GM18502 (cell line): ENCODE measurements at regions not wholly inside any gene's neighbourhood (a gene's known extent, or its start where the extent isn't known, plus 50 kb on each side); places are given as distances from the start of the nearest gene placed in this dataset.
"Not testable (repeated sequence)": the region's sequence is repeated elsewhere in the genome, so short reads cannot be mapped to it uniquely, and the experiment has no call there.

Experiments
- ATAC-seq: cut with Tn5 transposase; IDR thresholded peaks from one replicate; pipeline ENCODE4 v1.9.1; 2021; ENCODE audit warnings: mild to moderate bottlenecking; ENCODE audit not compliant: unreplicated experiment, poor library complexity

DNA sequence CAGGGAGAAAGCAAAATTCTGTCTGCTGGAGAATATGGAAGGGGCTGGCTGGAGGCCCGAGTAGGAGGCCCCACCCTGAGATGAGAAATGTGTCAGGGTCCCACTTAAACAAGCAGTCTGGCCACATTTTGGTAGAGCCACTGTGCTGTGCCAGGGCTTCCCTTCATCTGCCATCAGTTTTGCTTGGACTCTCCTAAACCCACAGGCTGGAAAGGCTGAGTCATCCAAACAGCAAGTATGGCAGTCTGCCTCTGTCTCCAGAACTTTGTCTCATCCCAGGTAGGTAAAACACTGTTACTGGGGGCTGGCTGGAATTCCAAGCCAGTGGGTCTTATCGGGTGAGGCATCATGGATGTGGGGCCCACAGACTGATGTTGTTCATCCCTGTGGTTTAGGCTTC lies 1390.6 kb downstream of the UQCRFS1 start:
- no peak for ATAC-seq

DNA sequence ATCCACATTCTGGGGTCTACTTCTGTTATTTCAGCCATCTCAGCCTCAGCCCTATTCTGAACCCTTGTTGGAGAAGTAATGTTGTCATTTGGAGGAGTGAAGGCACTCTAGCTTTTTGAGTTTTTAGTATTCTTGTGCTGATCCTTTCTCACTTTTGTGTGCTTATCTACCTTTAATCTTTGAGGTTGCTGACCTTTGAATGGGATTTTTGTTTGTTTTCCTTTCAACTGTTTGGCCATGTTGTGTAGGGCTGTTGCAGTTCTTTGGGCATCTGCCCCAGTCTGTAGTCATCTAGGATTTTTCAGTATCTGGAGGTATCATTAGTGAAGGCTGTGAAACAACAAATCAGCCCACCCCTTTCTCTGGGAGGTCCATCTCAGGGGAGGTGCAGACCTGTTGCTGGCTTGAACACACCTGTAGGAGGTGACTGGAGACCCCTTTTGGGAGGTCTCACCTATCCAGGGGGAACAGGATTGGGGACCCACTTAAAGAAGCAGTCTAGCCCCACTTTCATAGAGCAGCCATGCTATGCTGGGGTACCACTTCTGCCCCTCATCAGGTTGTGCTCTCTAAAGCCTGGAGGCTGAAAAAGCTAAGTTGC lies 1391.4 kb downstream of the UQCRFS1 start:
- ATAC-seq, result no peak

DNA sequence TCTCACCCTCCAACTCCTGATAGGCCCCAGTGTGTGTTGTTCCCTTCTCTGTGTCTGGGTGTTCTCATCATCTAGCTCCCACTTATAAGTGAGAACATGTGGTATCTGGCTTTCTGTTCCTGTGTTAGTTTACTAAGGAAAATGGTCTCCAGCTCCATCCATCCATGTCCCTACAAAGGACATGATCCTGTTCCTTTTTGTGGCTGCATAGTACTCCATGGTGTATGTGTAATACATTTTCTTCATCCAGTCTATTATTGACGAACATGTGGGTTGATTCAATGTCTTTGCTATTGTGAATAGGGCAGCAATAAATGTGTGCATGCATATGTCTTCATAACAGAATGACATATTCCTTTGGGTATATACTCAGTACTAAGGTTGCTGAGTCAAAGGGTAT lies 1397.0 kb downstream of the UQCRFS1 start:
- no peak for ATAC-seq

DNA sequence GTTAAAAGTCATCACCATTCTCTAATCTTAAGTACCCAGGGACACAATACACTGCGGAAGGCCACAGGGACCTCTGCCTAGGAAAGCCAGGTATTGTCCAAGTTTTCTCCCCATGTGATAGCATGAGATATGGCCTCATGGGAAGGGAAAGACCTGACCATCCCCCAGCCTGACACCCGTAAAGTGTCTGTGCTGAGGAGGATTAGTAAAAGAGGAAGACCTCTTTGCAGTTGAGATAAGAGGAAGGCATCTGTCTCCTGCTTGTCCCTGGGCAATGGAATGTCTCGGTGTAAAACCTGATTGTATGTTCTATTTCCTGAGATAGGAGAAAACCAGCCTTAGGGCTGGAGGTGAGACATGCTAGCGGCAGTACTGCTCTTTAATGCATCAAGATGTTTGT lies 1398.1 kb downstream of the UQCRFS1 start:
- not testable (repeated sequence) for ATAC-seq

DNA sequence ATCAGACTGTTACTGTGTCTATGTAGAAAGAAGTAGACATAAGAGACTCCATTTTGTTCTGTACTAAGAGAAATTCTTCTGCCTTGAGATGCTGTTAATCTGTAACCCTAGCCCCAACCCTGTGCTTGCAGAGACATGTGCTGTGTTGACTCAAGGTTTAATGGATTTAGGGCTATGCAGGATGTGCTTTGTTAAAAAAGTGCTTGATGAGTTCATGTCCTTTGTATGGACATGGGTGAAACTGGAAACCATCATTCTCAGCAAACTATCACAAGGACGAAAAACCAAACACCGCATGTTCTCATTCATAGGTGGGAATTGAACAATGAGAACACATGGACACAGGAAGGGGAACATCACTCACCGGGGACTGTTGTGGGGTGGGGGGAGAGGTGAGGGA lies 1398.7 kb downstream of the UQCRFS1 start:
- not testable (repeated sequence) for ATAC-seq

DNA sequence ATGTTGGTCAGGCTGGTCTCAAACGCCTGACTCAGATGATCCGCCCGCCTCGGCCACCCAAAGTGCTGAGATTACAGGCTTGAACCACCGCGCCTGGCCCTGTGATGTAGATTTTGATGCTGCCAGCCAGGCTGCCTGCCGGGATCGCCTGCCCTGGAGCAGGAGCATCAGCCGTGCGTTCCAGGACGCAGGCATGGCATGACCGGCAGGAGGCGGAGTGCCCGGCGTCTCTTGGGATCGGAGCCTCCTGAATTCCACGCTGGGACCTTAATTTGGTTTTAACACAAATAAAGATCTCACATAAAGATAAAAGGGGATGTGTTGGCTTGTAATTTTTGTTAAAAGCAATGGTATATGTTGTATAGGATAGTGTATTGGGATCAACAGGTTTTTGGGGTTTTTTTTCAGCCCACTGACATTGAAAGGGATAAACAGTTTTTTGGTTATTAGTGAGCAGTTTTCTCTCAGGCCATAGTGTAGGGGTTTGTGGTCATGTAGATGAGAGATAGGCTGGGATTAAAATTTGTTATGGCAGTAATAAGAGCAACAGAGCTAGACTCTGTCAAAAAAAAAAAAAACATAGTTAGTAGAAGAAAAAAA lies 1406.4 kb downstream of the UQCRFS1 start:
- no peak for ATAC-seq

DNA sequence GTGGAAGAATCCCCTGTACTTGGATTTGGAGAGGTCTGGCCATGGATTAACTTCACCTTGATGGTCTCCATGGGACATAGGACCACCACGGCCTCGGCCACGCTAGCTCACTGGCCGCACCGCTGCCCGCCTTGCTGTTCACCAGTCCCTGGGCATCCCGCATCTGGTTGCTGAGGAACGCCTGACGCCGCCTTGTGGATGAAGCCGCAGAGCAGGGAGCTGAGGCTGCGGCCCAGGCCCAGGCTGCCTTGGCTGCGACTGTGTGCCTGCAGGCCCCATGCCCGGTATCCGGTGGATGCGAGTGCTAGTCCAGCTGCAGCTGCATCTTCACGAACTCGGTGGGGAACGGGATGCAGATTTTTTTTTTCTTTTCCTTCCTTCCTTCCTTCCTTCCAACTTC lies 1407.1 kb downstream of the UQCRFS1 start:
- no peak for ATAC-seq

DNA sequence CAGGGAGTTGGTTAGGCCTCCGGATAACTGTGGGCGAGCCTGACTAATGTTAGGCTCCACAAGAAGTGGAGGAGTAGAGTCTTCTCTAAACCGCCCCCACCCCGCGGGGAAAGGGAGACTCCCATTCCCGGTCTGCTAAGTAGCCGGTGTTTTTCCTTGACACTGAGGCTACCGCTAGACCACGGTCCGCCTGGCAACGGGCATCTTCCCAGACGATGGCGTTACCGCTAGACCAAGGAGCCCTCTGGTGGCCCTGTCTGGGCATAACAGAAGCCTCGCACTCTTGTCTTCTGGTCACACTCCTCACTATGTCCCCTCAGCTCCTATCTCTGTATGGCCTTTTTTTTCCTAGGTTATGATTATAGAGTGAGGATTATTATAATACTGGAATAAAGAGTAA lies 1410.7 kb downstream of the UQCRFS1 start:
- not testable (repeated sequence) for ATAC-seq

DNA sequence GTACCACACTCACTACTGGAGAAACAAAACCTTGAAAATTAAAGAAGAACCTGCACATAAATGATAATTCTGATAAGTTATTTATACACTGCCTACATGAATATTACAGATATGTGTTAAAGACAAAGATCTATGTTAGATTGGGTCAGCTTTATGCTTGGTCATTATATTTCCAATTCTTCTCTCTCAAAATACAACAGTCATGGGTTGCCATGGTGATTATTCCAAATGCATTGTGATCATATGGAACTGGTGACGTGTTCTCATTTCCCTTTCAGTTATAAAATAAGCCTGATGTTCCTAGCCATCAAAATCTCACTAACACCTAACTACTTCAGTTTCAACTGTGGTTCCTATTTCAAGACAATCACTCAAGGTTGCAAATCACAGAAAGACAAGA lies 1416.4 kb downstream of the UQCRFS1 start:
- no peak for ATAC-seq

DNA sequence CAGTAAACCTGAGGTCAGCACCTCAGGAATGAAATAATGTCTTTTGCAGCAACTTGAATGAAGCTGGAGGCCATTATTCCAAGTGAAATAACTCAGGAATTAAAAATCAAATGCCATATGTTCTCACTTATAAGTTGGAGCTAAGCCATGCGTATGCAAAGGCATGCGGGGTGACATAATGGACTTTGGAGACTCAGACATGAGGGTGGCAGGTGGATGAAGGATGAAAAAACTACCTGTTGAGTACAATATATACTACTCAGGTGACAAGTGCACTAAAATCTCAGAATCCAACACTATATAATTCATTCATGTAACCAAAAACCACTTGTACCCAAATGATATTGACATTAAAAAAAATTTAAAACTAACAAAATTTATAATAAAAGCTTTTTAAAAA lies 1416.9 kb downstream of the UQCRFS1 start:
- no peak for ATAC-seq

DNA sequence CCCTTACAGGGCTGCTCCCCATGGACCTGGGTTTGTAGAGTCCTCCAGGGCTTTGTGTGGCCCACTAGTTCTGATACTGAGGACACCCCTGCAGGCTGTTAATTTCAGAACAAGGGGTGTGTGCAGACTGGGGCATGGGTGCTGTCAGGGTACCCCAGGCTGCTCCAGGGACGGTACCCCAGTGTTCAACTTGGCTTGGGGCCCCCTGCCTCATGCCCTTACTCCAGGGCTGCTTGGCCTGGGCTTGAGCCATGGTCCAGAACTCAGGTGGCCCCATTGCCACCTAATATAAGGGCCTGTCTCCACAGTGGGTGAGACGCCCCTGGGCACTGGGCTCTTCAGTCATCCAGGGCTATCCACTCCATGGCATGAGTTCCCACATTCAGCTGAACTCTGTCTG lies 1417.6 kb downstream of the UQCRFS1 start:
- no peak for ATAC-seq

DNA sequence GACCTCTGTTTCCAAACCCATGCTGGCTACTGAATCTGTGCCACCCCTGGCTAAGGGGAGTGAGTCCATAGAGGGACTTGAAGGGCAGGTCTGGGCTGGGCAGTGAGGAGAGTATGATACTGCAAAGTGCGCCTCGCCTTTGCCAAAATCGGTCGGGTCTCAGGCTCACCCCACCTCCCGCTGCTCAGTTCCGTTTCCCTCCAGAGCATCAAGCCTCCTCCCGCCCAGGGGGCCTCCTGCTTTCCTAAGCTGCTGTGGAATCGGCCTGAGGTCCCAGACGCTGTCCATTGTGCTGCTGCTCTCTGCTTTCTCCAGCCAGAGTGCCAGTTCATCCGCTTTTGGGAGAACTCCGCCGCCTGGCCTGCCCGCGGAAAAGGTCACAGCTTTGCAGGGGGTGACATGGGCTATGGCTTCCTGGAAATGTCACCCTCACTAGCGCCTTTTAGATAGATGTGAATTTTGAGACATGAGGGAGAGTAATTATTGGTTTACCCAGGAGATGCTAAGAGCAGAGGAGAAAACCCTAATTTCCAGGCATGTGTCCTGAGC lies 1418.4 kb downstream of the UQCRFS1 start:
- ATAC-seq, result no peak

DNA sequence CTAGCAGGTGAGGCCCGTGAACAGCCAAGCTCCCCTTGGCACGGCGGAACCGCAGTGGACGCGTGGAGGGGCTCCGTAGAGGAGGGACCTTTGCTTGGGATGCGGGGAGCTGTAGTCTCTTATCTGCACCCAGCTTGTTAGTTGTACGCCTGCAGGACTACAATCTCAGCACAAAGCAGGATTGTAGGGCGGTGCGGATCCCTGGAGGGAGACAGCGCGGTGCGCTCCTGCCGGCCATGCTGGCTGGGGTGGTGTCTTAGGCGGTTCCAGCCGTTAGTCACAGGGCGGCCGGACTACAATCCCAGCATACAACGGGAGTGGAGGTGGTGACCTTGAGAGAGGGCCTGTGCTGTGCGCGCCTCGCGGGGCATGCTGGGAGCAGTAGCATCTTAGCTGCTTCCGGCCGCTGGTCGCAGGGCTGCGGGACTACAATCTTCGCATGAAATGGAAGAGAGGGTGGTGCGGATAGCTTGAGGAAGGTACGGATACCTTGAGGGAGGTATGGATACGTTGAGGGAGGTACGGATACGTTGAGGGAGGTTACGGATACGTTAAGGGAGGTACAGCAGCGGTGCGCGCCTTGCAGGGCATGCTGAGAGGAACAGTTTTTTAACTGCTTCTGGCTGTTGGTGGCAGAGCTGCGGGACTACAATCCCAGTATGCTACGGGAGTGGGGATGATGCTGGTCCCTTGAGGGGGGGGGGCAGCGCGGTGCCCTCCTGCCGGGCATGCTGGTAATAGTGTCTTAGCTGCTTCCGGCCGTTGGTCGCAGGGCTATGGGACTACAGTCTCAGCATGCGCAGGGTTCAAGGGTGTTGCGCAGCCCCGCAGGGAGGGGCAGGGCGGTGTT lies 1419.1 kb downstream of the UQCRFS1 start:
- peak; percentile 90 for ATAC-seq

DNA sequence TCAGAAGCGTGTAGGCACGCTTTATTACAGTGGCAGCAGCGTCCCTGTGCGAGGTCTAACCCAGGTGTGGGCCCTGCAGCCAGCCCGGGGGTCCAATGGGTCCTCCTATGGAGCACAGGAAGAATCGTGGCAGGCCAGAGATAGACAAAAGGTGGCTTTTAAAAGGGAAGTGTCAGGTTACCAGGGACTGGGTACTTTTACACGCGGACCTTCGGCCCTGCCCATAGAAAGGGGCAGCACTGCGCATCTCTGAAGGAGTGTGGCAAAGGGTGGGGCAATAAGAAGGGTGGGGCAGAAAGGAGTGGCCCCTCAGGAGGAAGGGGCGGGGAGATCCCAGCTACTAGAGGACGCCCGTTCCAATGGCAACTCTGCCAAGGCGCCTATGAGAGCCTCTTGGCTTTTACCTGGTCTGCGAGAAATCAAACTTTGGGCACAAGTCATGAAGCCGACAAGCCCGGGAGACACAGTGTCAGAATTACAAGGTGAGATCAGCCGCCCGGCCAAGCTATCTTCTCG lies 1419.8 kb downstream of the UQCRFS1 start:
- peak; percentile 80 for ATAC-seq

DNA sequence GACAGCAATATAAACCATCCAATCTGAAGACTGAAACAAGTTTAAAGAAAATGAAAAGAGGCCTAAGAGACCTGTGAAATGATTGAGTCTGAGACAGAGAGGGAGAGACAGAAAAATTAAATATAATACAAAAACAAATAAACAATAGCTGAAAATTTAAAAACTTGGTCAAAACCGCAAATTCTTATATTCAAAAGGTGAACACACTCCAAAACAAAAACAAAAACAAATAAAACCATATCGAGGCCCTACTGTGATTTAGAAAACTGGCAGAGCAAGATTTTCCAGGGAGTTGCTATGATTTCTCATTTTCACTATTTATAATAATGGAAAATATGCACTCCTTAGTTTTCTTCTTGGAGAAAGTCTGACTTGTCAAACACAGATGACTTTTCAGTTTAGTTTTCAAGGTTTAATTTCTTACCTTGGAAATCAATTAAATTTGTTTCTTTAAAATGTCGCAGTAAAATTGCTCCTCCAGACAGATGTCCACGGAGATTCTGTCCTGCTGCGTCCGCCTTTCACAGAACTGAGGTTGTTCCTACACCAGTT lies 1420.3 kb downstream of the UQCRFS1 start:
- ATAC-seq, result no peak

DNA sequence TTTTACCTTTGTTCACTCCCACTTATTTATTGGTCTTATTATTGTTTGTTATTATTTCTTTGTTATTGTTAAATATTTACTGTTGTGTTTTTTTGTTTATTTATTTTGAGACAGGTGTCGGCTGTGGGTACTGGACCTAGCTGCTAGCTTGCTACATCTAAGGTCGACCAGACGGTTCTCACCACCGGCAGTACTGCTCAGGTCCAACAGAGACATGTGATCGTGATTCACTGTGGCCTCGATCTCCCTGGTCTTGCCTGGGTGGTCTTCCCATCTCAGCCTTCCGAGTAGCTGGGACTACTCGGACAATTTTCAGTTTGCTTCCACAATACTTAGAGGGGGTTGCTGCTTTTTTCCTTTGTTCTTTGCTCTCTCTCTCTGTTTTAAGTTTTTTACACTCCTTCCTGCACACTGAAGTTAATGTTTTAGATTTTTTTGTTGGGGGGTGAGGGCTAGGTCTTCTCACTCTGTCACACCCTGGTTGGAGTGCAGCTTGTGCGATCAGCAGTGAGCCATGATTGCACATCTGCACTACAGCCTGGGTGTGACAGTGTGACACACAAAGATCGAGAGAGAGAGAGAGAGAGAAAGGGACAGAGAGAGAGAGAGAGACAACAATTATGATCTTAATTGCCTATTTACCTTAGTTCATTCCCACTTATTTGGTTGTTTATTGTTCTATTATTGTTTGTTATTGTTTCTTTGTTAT lies 1432.4 kb downstream of the UQCRFS1 start:
- ATAC-seq, result no peak

DNA sequence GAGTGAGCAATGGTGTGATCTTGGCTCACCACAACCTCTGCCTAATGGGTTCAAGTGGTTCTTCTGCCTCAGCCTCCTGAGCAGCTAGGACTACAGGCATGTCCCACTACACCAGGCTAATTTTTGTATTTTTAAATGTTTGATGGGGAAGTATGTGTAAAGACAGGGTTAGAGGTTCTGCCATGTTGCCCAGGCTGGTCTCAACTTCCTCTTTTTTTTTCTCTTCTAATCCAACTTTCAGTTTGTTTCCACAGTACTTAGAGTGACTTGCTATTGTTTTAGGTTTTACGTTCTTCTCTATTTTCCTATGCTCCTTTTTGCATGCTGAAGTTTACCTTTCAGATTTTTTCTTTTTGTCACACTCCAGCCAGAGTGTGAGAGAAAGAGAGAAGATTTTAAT lies 1433.0 kb downstream of the UQCRFS1 start:
- ATAC-seq, result no peak

DNA sequence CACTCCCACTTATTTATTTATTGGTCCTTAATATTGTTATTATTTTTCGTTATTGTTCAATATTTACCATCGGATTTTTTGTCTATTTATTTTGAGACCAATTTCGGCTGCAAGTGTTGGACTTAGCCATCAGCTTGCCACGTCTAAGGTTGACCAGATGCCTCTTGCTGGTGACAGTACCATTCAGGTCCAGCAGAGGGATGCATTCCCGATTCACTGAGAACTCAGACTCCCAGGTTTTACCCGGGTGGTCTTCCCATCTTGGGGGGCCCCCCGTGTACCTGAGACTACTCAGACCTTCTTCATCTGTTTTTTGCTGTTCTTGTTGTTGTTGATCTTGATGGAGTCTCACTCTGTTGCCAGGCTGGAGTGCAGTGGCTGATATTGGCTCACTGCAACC lies 1435.2 kb downstream of the UQCRFS1 start:
- no peak for ATAC-seq

DNA sequence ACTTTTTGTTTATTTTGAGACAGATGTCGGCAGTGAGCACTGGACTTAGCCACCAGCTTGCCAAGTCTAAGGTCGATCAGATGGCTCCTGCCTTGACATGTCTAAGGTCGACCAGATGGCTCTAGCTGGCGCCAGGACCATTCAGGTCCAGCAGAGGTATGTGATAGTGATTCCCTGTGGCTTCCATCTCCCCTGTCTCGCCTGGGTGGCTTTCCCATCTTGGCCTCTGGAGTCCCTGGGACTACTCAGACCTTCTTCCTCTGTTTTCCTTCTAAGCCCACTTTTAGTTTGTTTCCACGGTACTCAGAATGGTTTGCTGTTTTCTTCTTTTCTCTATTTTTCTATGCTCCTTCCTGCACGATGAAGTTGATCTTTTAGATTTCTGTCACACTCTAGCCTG lies 1435.7 kb downstream of the UQCRFS1 start:
- no peak for ATAC-seq

DNA sequence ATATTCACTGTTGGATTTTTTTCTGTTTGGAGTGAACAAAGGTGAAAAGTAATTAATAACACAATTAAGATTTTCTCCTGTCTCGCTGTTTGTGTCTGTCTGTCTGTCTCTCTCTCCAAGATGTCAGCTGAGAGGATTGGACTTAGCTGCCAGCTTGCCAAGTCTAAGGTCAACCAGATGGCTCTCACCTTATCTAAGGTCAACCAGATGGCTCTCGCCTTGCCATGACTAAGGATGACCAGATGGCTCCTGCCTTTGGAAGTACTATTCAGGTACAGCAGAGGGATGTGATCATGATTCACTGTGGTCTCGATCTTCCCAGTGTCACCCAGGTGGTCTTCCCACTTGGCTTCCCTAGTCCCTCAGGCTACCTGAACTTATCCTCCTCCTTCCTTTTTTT lies 1436.4 kb downstream of the UQCRFS1 start:
- ATAC-seq, result no peak
